ENCODE measurements at regions not wholly inside any gene's neighbourhood (a gene's known extent, or its start where the extent isn't known, plus 50 kb on each side); places are given as distances from the start of the nearest gene placed in this dataset.
"Not testable (repeated sequence)": the region's sequence is repeated elsewhere in the genome, so short reads cannot be mapped to it uniquely, and the experiment has no call there.

DNA sequence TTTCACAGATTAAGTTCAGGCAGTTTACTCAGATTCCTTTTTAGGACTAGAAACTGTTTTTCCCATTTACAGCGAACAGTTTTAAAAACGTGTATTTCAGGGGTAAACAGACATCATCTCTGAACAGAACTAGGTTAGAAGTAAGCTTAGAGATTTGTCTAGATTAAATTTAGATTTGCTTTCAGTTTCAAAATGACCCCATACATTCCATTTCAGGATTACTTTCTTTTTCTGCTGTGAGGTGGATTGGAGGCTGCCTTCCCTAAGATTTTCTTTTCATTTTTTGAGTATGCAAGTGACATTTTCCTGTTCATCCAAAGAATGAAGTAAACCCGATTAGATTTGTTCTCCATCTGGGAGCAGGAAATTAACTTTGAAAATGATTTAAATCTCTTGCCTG is 747.2 kb downstream of the KHDRBS2 start:
- POLR2A ChIA-PET: no interaction called here
- Mint-ChIP-seq H3K27me3 (no peaks in the 10 kb centered on the region), H3K27ac (no peak overlapping the region), H3K9me3 (peaks cover 50% of the 10 kb centered on the region), H3K4me1 (ENCODE audit: low read depth) (no peaks in the 10 kb centered on the region), H3K4me3 (no peak overlapping the region), H3K36me3 (ENCODE audit: low read depth) (no peaks in the 10 kb centered on the region)
- CTCF ChIA-PET: no interaction called here
- TF ChIP-seq, protein P1, sequence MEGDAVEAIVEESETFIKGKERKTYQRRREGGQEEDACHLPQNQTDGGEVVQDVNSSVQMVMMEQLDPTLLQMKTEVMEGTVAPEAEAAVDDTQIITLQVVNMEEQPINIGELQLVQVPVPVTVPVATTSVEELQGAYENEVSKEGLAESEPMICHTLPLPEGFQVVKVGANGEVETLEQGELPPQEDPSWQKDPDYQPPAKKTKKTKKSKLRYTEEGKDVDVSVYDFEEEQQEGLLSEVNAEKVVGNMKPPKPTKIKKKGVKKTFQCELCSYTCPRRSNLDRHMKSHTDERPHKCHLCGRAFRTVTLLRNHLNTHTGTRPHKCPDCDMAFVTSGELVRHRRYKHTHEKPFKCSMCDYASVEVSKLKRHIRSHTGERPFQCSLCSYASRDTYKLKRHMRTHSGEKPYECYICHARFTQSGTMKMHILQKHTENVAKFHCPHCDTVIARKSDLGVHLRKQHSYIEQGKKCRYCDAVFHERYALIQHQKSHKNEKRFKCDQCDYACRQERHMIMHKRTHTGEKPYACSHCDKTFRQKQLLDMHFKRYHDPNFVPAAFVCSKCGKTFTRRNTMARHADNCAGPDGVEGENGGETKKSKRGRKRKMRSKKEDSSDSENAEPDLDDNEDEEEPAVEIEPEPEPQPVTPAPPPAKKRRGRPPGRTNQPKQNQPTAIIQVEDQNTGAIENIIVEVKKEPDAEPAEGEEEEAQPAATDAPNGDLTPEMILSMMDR (IDR thresholded peaks at IDR 0.05): no peak
- intact Hi-C loops (cut with micrococcal nuclease): no loop called here
- DNase-seq: no peak
- no peak for ATAC-seq

DNA sequence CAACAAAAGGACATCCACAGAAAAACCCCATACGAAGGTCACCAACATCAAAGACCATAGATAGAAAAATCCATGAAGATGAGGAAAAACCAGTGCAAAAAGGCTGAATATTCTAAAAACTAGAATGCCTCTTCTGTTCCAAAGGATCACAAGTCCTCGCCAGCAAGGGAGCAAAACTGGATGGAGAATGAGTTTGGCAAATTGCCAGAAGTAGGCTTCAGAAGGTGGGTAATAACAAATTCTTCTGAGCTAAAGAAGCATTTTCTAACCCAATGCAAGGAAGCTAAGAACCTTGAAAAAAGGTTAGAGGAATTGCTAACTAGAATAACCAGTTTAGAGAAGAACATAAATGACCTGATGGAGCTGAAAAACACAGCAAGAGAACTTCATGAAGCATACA is 753.3 kb downstream of the KHDRBS2 start:
- intact Hi-C loops (cut with micrococcal nuclease); H3K4me3 Mint-ChIP-seq; H3K36me3 Mint-ChIP-seq (ENCODE audit: low read depth); H3K27ac Mint-ChIP-seq; H3K27me3 Mint-ChIP-seq; POLR2A ChIA-PET; DNase-seq; H3K4me1 Mint-ChIP-seq (ENCODE audit: low read depth); ATAC-seq; CTCF ChIA-PET: not testable (repeated sequence)
- peaks cover 35% of the 10 kb centered on the region for H3K9me3 Mint-ChIP-seq

All from activated CD8-positive, alpha-beta T cell treated with anti-CD3 and anti-CD28 coated beads for 36 hours (primary cell).